ENCODE measurements at regions not wholly inside any gene's neighbourhood (a gene's known extent, or its start where the extent isn't known, plus 50 kb on each side); places are given as distances from the start of the nearest gene placed in this dataset.
A peak's percentile ranks its signal among the peaks of the same experiment; 100 is the strongest.

DNA sequence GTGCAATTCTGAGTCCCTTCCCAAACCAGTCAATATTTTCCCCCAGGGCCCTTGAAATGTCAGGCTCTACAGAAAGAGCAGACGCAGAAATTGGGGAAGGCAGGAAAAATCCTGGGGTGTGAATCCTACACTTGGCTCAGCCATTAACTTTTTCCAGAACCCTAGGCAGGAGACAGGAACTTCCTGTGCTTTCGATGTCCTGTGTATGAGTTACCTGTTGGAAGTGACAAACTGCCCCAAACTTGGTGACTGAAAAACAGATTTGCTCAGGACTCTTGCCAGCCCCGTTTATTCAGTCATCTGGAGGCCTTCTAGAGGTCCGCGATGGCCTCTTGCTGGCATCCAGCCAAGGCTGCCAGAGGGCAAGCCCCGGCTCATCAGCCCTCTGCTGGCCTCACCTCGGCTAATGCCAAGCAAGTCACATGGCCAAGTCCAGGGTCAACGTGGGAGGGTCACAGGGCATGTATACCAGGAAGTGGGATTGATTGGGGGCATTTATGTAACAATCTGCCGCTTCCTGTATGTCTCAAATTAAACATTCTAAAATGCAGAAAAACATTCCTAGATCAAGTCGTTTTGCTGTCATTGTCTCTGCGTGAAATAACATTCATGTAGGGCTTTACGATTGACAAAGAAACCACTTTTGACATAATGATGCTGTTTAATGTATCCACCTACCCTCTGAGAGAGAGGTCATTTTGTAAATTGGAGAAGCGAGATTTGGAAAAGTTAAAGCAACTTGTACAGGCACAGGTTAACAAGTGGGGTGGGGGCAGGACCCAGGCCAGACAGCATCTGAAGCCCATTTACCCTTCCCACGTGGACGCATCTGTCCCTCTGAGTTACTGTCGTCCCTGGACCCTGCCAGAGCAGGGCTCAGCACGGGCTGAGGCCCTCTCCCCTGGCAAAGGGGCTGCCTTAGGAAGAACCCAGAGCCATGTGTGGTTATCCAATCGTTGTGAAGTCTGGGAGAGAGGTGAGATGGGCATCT is 179.4 kb downstream of the INHBB start:
- Histone ChIP-seq H3K4me1 (replicated peaks in 1 of 2) (peaks cover 10 to 18% of the 10 kb centered on the region in 2 donors), H3K27ac (no peak overlapping the region), H3K4me3 (no peak overlapping the region)
- in situ Hi-C loops (cut with MboI; ENCODE audit: low pct_unique_long_range_greater_than_20kb in 2 of 9, low sequenced_read_pairs in 9 of 9, unreplicated experiment in 9 of 9), result loop anchor here in 1 of 9 experiments (25.0 kb wide), 1 partner anchor 137 kb away; no protein-coding TSS in a partner anchor
- WGBS, 10 experiments, result 58 to 100% (median 70%) methylated on average over 1 to 13 of the region's 18 CpGs
- ATAC-seq (replicated peaks in 6 of 8), result peak in 5 of 8 experiments; percentile 20 to 62 (median 47)

DNA sequence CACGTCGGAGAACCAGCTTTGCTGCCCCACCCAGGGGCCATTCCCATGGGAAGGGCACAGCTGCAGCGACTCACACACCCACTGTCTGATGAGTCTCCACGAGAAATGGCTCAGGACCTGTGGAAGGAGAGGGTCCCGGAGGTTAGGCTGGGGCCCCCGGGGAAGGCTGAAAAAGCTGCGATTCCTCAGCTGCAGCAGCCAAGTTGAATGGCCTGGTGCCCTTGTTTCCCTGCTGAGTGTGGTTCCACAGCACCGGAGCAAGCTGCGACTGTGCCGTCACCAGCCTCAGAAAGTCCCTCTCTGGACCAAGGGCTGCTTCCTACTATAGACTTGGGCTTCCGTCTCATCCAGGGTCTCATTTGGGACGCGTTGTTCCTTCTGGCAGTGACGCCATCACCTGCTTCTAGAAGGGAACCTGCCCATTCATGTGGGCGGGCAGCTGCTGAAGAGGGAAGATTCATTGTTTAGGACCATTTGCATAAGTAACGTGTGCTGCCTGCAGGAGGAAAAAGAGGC is 180.2 kb downstream of the INHBB start:
- ATAC-seq (replicated peaks in 6 of 8), result peak in 5 of 8 experiments; percentile 61 to 84 (median 76)
- in situ Hi-C loops (cut with MboI; ENCODE audit: low pct_unique_long_range_greater_than_20kb in 2 of 9, low sequenced_read_pairs in 9 of 9, unreplicated experiment in 9 of 9), result loop anchor here in 1 of 9 experiments (25.0 kb wide), 1 partner anchor 136 kb away; no protein-coding TSS in a partner anchor
- Histone ChIP-seq H3K4me3 (no peak overlapping the region), H3K27ac (no peak overlapping the region), H3K4me1 (replicated peaks in 1 of 2) (peaks cover 10 to 18% of the 10 kb centered on the region in 2 donors)
- WGBS, 10 experiments, result 0 to 90% (median 50%) methylated on average over 1 to 13 of the region's 16 CpGs; no CpG with 5 or more reads in 1 of the 10 experiments

- WGBS, 10 experiments, result 55 to 100% (median 73%) methylated on average over 1 to 11 of the region's 18 CpGs; no CpG with 5 or more reads in 2 of the 10 experiments
- H3K4me1 ChIP-seq (replicated peaks in 1 of 2), result peaks cover 10 to 18% of the 10 kb centered on the region in 2 donors
- no peak for ATAC-seq (replicated peaks in 6 of 8)
- in situ Hi-C loops (cut with MboI; ENCODE audit: low pct_unique_long_range_greater_than_20kb in 2 of 9, low sequenced_read_pairs in 9 of 9, unreplicated experiment in 9 of 9), result loop anchor here in 1 of 9 experiments (25.0 kb wide), 1 partner anchor 135 kb away; no protein-coding TSS in a partner anchor
- H3K27ac ChIP-seq, result no peak overlapping the region
- no peak overlapping the region for H3K4me3 ChIP-seq
These were observed 181.3 kb downstream of the INHBB start for GRCh38 chr2:120526997-120527945.

- in situ Hi-C loops (cut with MboI; ENCODE audit: low pct_unique_long_range_greater_than_20kb in 2 of 9, low sequenced_read_pairs in 9 of 9, unreplicated experiment in 9 of 9), result loop anchor here in 1 of 9 experiments (25.0 kb wide), 1 partner anchor 134 kb away; no protein-coding TSS in a partner anchor
- Histone ChIP-seq H3K4me1 (replicated peaks in 1 of 2) (peaks cover 10 to 18% of the 10 kb centered on the region in 2 donors), H3K27ac (no peak overlapping the region), H3K4me3 (no peak overlapping the region)
- 0 to 96% (median 56%) methylated on average over 1 to 7 of the region's 11 CpGs; no CpG with 5 or more reads in 3 of the 10 experiments for WGBS, 10 experiments
- peak in 2 of 8 experiments; percentile 93 to 98 for ATAC-seq (replicated peaks in 6 of 8)
These were observed 182.2 kb downstream of the INHBB start for GRCh38 chr2:120528051-120528692.

DNA sequence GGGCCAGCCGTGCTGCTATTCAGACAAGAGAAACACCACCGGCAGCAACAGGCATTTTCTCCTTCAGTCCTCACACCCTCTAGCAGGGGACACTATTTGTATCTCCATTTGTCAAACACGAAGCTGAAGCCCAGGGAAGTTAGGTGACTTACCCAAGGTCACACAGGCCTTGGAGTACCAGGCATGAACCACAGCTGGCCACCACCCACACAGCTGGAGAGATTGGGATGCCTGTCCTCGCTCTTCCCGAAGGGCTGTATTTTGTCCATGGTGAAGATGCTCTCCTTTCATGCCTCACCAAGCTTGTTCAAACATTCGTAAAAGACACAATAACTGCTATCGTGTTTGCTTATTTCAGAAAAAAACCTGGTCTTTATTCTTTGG is 182.7 kb downstream of the INHBB start:
- 0 to 97% (median 81%) methylated on average over 1 to 5 of the region's 7 CpGs; no CpG with 5 or more reads in 4 of the 10 experiments for WGBS, 10 experiments
- Histone ChIP-seq H3K4me1 (replicated peaks in 1 of 2) (peaks cover 10 to 18% of the 10 kb centered on the region in 2 donors), H3K27ac (no peak overlapping the region), H3K4me3 (no peak overlapping the region)
- ATAC-seq (replicated peaks in 6 of 8), result no peak
- in situ Hi-C loops (cut with MboI; ENCODE audit: low pct_unique_long_range_greater_than_20kb in 2 of 9, low sequenced_read_pairs in 9 of 9, unreplicated experiment in 9 of 9), result loop anchor here in 1 of 9 experiments (25.0 kb wide), 1 partner anchor 134 kb away; no protein-coding TSS in a partner anchor

- Histone ChIP-seq H3K4me3 (no peak overlapping the region), H3K27ac (no peak overlapping the region), H3K4me1 (replicated peaks in 1 of 2) (peaks cover 8% of the 10 kb centered on the region in 2 donors)
- no peak for ATAC-seq (replicated peaks in 6 of 8)
- WGBS, 10 experiments, result 67 to 95% (median 88%) methylated on average over 2 to 4 of the region's 4 CpGs; no CpG with 5 or more reads in 2 of the 10 experiments
- in situ Hi-C loops (cut with MboI; ENCODE audit: low pct_unique_long_range_greater_than_20kb in 2 of 9, low sequenced_read_pairs in 9 of 9, unreplicated experiment in 9 of 9), result loop anchor here in 1 of 9 experiments (25.0 kb wide), 1 partner anchor 132 kb away; no protein-coding TSS in a partner anchor
These were observed 184.8 kb downstream of the INHBB start for GRCh38 chr2:120530781-120531180.

GRCh38 chr2:120531365-120531764 is 185.4 kb downstream of the INHBB start:
- ATAC-seq (replicated peaks in 6 of 8), result no peak
- peaks cover 2% of the 10 kb centered on the region in 2 donors for H3K4me1 ChIP-seq (replicated peaks in 1 of 2)
- H3K4me3 ChIP-seq, result no peak overlapping the region

DNA sequence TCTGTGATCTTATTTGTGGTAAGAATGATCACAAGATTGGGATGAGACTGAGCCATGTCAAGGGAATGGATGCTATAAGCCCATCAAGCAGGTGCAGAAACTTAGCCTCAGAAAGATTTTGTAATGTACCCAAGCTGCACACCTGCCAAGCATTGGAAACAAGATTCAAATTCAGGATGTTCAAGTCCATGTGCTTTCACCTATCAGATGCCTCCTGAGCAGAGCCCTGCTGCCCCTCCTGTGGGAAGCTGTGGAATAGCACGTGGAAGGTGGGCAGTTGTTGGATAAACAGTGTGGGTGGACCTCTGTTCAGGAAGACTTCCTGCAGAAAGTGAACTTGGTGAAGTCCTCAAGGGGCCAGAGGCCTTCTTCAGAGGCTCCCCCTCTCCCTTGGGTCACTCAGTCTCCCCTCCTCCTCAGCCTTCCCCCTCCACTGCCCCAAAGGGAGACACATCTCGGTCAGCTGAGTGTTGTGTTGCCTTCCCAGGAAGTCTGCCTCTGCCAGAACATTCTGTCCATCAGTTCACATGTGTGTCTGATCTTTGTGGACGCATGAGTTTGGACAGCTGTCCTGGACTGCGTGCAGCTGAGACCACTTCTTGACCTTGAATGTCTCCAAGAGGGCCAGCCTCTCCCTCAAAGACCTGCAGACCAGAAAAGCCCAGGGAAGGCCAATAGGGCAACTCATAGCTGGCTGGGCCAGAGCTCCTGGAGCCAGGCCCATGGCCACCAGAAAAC is 186.1 kb downstream of the INHBB start:
- in situ Hi-C loops (cut with MboI; ENCODE audit: low pct_unique_long_range_greater_than_20kb in 2 of 9, low sequenced_read_pairs in 9 of 9, unreplicated experiment in 9 of 9), result loop anchor here in 1 of 9 experiments (25.0 kb wide), 1 partner anchor 130 kb away; no protein-coding TSS in a partner anchor

More at GRCh38 chr2:120531365-120531764, 185.4 kb downstream of the INHBB start:
- no peak overlapping the region for H3K27ac ChIP-seq
- in situ Hi-C loops (cut with MboI; ENCODE audit: low pct_unique_long_range_greater_than_20kb in 2 of 9, low sequenced_read_pairs in 9 of 9, unreplicated experiment in 9 of 9), result loop anchor here in 1 of 9 experiments (25.0 kb wide), 1 partner anchor 131 kb away; no protein-coding TSS in a partner anchor

DNA sequence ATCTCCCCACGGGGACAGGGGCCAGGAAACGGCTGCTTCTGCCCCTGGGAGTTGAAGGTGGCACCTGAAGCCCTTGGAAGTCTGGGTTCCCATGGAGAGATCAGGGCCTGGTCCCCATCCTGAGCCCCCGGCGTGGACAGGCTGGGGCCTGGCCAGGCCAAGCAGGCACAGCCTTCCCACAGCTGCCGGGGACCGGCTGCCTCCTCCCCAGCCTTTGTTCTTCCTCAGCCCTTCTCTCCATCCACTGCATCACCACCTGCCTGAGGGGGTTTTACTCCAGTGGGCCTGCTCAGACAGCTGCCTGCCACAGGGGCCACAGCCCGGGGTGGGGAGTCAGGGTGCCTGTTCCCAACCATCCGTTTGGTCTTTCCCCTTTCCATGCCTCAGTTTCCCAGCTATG is 187.7 kb downstream of the INHBB start:
- no peak overlapping the region for H3K4me3 ChIP-seq
- in situ Hi-C loops (cut with MboI; ENCODE audit: low pct_unique_long_range_greater_than_20kb in 2 of 9, low sequenced_read_pairs in 9 of 9, unreplicated experiment in 9 of 9), result loop anchor here in 1 of 9 experiments (25.0 kb wide), 1 partner anchor 129 kb away; no protein-coding TSS in a partner anchor
- WGBS, 10 experiments, result 60 to 72% (median 63%) methylated on average over 1 to 5 of the region's 8 CpGs; no CpG with 5 or more reads in 6 of the 10 experiments
- no peak overlapping the region for H3K27ac ChIP-seq
- no peaks in the 10 kb centered on the region for H3K4me1 ChIP-seq (replicated peaks in 1 of 2)
- ATAC-seq (replicated peaks in 6 of 8), result no peak

More for the DNA sequence above, 186.1 kb downstream of the INHBB start:
- ATAC-seq (replicated peaks in 6 of 8), result no peak
- 0 to 80% (median 25%) methylated on average over 1 of the region's 4 CpGs; no CpG with 5 or more reads in 6 of the 10 experiments for WGBS, 10 experiments
- no peak overlapping the region for H3K4me3 ChIP-seq
- no peak overlapping the region for H3K27ac ChIP-seq
- no peaks in the 10 kb centered on the region for H3K4me1 ChIP-seq (replicated peaks in 1 of 2)

- in situ Hi-C loops (cut with MboI; ENCODE audit: low pct_unique_long_range_greater_than_20kb in 2 of 9, low sequenced_read_pairs in 9 of 9, unreplicated experiment in 9 of 9), result loop anchor here in 1 of 9 experiments (25.0 kb wide), 1 partner anchor 128 kb away; no protein-coding TSS in a partner anchor
- WGBS, 10 experiments, result 76 to 100% (median 92%) methylated on average over 1 to 4 of the region's 4 CpGs; no CpG with 5 or more reads in 7 of the 10 experiments
- H3K27ac ChIP-seq, result no peak overlapping the region
- H3K4me3 ChIP-seq, result no peak overlapping the region
- no peak for ATAC-seq (replicated peaks in 6 of 8)
- H3K4me1 ChIP-seq (replicated peaks in 1 of 2), result peaks cover 5 to 8% of the 10 kb centered on the region in 2 donors
These were observed 188.5 kb downstream of the INHBB start for GRCh38 chr2:120534457-120534856.

DNA sequence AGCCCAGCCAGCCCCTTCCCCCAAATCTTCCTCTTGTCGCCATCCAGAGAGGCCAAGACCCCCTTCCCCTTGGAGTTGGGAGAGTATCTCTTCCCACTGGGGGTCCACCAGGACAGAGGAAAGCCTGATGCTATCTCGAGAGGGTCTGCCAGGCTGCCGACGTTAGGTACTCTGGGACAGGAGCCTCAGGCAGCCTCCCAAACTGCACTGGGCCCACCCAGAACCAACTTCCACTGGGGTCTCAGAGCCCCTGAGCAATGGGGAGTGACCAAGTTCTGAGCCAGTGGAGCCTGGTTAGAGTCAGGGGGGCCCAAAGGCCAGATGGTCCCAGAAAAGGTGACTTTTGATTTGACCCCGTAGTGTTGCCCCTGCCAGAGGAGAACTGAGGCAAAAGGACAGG is 189.1 kb downstream of the INHBB start:
- ATAC-seq (replicated peaks in 6 of 8), result no peak

More for the DNA sequence above, 189.1 kb downstream of the INHBB start:
- in situ Hi-C loops (cut with MboI; ENCODE audit: low pct_unique_long_range_greater_than_20kb in 2 of 9, low sequenced_read_pairs in 9 of 9, unreplicated experiment in 9 of 9), result loop anchor here in 1 of 9 experiments (25.0 kb wide), 1 partner anchor 127 kb away; no protein-coding TSS in a partner anchor
- H3K4me3 ChIP-seq, result no peak overlapping the region
- no peak overlapping the region for H3K27ac ChIP-seq
- peaks cover 11 to 14% of the 10 kb centered on the region in 2 donors for H3K4me1 ChIP-seq (replicated peaks in 1 of 2)
- 50 to 91% (median 73%) methylated on average over 1 to 4 of the region's 5 CpGs; no CpG with 5 or more reads in 6 of the 10 experiments for WGBS, 10 experiments

All from motor neuron (in vitro differentiated cells).